PC-9 (cell line): ENCODE measurements at regions not wholly inside any gene's neighbourhood (a gene's known extent, or its start where the extent isn't known, plus 50 kb on each side); places are given as distances from the start of the nearest gene placed in this dataset.

Experiments used
- CTCF ChIP-seq: fragments of 200-600 bp; sonication (generic); conservative IDR thresholded peaks from 2 replicates; pipeline ENCODE4 v1.6.1; 2017; ENCODE audit warnings: mixed run types, antibody characterized with exemption, mild to moderate bottlenecking, moderate library complexity
- EZH2 ChIP-seq: fragments of 200-600 bp; sonication (generic); IDR thresholded peaks from 2 replicates; pipeline ENCODE4 v1.8.0; 2017; ENCODE audit warnings: antibody characterized with exemption, low read depth

GRCh38 chr2:185082749-185083148 is 484.4 kb downstream of the ZNF804A start:
- TF ChIP-seq CTCF (no peak), EZH2 (no peak)
